Fibroblast of skin of right quadriceps (primary cell): ENCODE measurements at regions not wholly inside any gene's neighbourhood (a gene's known extent, or its start where the extent isn't known, plus 50 kb on each side); places are given as distances from the start of the nearest gene placed in this dataset.
"Not testable (repeated sequence)": the region's sequence is repeated elsewhere in the genome, so short reads cannot be mapped to it uniquely, and the experiment has no call there.

Experiments
- DNase-seq: peaks from one replicate; pipeline ENCODE4 v3.0.0-alpha.2; 2013

- no peak for DNase-seq
Measured at GRCh38 chr6:105874835-105875626, 211.1 kb upstream of the PRDM1 start.

GRCh38 chr6:105873799-105874198 lies 212.3 kb upstream of the PRDM1 start:
- DNase-seq: no peak

- no peak for DNase-seq
Measured at GRCh38 chr6:105873211-105873704, 212.9 kb upstream of the PRDM1 start.

- no peak for DNase-seq
Measured at GRCh38 chr6:105872249-105872648, 213.9 kb upstream of the PRDM1 start.

GRCh38 chr6:105871542-105871941 lies 214.6 kb upstream of the PRDM1 start:
- no peak for DNase-seq

GRCh38 chr6:105869835-105870440 lies 216.2 kb upstream of the PRDM1 start:
- DNase-seq: no peak

GRCh38 chr6:105868823-105869460 lies 217.2 kb upstream of the PRDM1 start:
- no peak for DNase-seq

GRCh38 chr6:105867821-105868220 lies 218.3 kb upstream of the PRDM1 start:
- no peak for DNase-seq

GRCh38 chr6:105867277-105867676 lies 218.9 kb upstream of the PRDM1 start:
- DNase-seq: no peak

- DNase-seq: no peak
Measured at GRCh38 chr6:105862936-105863607, 223.1 kb upstream of the PRDM1 start.

GRCh38 chr6:105860927-105861326 lies 225.2 kb upstream of the PRDM1 start:
- not testable (repeated sequence) for DNase-seq

GRCh38 chr6:105859457-105859856 lies 226.7 kb upstream of the PRDM1 start:
- no peak for DNase-seq

- not testable (repeated sequence) for DNase-seq
Measured at GRCh38 chr6:105858639-105859038, 227.5 kb upstream of the PRDM1 start.

- no peak for DNase-seq
Measured at GRCh38 chr6:105855433-105855832, 230.7 kb upstream of the PRDM1 start.

GRCh38 chr6:105853979-105854378 lies 232.2 kb upstream of the PRDM1 start:
- not testable (repeated sequence) for DNase-seq

- DNase-seq: no peak
Measured at GRCh38 chr6:105851606-105852005, 234.5 kb upstream of the PRDM1 start.

GRCh38 chr6:105851113-105851580 lies 235.0 kb upstream of the PRDM1 start:
- DNase-seq: peak; percentile 24

- no peak for DNase-seq
Measured at GRCh38 chr6:105850261-105851112, 235.6 kb upstream of the PRDM1 start.

- peak; percentile 60 for DNase-seq
Measured at GRCh38 chr6:105849746-105850145, 236.4 kb upstream of the PRDM1 start.

GRCh38 chr6:105847433-105847832 lies 238.7 kb upstream of the PRDM1 start:
- no peak for DNase-seq

- peak; percentile 47 for DNase-seq
Measured at GRCh38 chr6:105844275-105844883, 241.8 kb upstream of the PRDM1 start.

- DNase-seq: peak; percentile 73
Measured at GRCh38 chr6:105839266-105839665, 246.9 kb upstream of the PRDM1 start.
